Stimulated activated CD4-positive, alpha-beta T cell treated with anti-CD3 and anti-CD28 coated beads, Interleukin-1b, Interleukin-23, amount 100 ng/mL, for 4 hours (primary cell): ENCODE measurements at regions not wholly inside any gene's neighbourhood (a gene's known extent, or its start where the extent isn't known, plus 50 kb on each side); places are given as distances from the start of the nearest gene placed in this dataset.
"Not testable (repeated sequence)": the region's sequence is repeated elsewhere in the genome, so short reads cannot be mapped to it uniquely, and the experiment has no call there.

Experiments used
- DNase-seq, 2 donors: peaks; one replicate each; pipeline ENCODE4 v3.0.0-alpha.2; 2020; ENCODE audit warnings: low read depth in 2 of 2

DNA sequence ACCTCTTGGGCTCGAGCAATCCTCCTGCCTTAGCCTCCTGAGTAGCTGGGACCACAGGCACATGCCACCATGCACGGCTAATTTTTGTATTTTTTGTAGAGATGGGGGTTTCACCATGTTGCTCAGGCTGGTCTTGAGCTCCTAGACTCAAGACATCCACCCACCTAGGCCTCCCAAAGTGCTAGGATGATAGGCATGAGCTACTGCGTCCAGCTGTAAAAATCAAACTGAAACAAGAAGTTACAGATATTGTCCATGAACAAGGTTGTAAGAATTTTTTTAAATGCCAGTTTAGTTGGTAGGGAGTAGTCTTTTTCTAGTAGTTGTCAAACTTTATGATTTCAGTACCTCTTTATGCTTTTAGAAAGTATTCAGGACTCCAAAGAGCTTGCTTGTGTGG is 424.4 kb upstream of the PMFBP1 start:
- DNase-seq, result no peak

DNA sequence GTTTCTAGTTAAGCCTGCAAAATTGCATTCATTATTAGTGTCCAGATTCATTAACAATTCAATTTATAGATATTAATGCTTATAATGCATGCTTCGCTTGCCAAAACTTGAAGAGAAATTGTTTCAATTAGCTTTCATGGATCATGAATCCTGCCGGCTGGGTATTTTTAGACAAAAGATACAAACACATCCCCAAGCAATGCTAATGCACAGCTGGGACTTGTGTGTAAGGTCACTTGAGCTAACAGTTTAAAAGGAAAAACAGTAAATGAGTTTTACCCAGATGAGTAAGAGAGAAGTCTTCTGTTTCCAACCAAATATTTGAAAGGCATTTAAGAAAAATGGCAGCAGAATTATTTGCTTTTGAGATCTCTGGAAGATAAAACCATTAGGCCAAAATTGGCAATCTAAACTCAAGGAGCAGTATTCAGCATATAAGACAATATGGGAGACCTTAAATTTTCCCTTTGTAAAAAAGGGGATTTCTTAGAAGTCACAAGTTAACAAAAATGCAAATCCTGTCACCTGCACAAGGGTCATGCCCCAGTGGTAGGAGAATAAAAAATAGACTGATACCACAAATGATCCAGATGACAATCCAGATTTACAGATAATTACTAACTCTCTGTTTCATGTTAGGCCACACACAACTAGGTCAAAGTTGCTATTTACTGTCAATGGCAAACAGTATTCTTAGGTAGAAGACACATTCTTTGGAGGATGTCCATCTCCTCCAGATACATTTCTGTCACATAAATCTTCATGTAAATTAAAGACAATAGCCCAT is 418.4 kb upstream of the PMFBP1 start:
- no peak for DNase-seq

DNA sequence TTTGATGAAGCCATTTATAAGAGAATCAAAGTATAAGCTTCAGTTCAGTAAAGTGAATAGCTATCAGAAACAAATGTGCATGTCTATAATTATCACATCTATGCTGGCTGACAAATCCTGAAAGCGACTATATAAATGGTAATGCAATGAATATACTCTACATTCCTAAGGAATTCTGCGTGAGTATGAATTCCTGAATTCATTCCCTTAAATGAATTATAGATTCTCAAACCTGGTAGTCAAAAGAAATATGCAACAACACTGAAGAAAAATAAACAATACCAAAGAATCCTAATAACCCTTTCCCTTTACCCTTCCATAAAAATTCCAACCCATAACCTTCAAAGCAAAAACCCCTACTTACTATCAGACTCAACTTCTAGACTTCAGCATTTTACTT is 416.6 kb upstream of the PMFBP1 start:
- no peak for DNase-seq

- not testable (repeated sequence) for DNase-seq
Observed at GRCh38 chr16:72578061-72578460, 406.1 kb upstream of the PMFBP1 start.

DNA sequence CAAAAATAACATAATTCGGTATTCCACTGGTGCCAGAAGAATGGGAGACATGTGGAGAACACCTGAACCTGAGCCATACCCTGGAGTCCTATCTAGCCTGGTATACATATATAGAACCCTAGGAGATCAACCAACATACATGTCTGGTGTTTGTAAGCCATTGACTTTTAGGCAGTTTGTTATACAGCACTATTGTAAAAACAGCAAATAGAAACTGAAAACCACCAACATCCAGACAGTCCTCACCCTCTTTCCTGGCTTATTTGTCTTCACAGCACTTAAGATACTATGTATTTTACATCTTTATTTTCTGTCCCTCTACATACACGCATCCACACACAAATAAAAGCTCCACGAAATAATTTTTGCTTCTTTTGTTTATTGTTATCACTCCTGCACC is 404.2 kb upstream of the PMFBP1 start:
- no peak for DNase-seq

GRCh38 chr16:72569677-72570076 is 397.7 kb upstream of the PMFBP1 start:
- DNase-seq, result no peak

- no peak for DNase-seq
Observed at GRCh38 chr16:72568502-72568901, 396.5 kb upstream of the PMFBP1 start.

- no peak for DNase-seq
Observed at GRCh38 chr16:72566174-72566573, 394.2 kb upstream of the PMFBP1 start.

GRCh38 chr16:72565106-72565505 is 393.2 kb upstream of the PMFBP1 start:
- no peak for DNase-seq

DNA sequence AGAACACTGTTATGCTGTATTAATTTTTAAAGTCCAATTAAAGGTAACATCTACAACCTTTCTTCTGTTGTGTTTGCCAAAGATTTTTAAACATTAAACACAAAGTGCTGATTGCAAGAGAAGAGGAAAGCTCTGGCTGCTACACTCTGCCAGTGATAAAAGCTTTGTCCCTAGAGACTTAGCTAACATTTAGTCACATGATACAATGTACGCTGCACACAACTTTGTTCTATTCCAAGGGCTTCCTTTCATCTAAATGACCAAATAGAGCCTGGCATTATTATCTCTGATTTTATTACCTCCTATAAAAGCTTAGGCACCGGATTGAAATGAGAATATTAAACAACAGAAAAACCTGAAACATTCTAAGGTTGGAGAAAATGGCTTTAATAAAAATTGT is 388.7 kb upstream of the PMFBP1 start:
- DNase-seq, result no peak

- no peak for DNase-seq
Observed at GRCh38 chr16:72558501-72558900, 386.5 kb upstream of the PMFBP1 start.

- no peak for DNase-seq
Observed at GRCh38 chr16:72554935-72555334, 383.0 kb upstream of the PMFBP1 start.

DNA sequence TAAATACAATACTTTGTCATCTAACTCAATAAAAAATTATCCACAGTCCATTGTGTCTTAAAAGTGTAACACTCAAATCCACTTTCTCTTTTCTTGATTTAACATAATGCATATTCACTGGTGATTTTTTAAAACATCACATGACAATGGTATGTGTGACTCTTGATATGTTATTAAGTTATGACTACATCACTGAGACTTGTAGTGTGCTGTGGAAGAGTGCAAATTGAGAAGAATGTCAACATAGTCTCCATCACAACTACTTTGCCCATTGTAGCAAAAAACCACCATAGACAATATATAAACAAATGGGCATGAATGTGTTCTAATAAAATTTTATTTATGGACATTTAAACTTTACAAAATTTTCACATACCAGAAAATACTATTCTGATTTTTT is 380.7 kb upstream of the PMFBP1 start:
- no peak for DNase-seq

- no peak for DNase-seq
Observed at GRCh38 chr16:72551649-72552048, 379.7 kb upstream of the PMFBP1 start.

DNA sequence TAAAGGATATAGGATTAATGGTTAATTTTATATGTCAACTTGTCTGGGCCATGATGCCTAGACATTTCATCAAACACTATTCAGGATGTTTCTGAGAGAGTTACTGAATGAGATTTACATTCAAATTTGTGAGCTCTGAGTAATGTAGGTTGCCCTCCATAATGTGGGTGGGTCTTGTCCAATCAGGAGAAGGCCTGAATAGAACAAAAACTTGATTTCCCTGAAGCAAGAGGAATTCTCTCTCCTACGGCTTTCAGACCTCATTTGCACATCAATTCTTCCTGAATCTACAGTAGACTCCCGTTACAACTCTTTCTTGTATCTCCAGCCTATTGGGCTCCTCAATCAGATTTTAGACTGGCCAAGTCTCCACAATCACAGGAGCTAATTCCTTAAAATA is 377.9 kb upstream of the PMFBP1 start:
- no peak for DNase-seq

DNA sequence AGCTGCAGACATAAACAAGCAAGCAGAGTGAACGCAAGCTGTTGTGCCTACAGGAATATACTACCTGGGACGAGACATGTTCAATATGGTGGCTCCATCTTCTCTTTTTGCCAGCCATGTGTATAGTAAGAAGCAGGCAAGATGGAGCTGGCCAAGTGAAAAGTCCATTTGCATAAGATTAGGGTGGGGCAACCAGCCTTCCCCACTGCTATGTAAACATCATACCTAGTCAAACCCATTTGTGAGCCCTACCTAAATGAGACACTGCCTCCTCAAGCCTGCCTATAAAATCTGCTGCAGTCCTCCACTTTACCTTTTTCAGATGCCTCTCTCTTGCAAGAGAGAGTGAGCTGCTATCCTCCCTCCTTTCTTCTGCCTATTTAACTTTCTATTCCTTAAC is 370.1 kb upstream of the PMFBP1 start:
- DNase-seq, result no peak

- no peak for DNase-seq
Observed at GRCh38 chr16:72537664-72538063, 365.7 kb upstream of the PMFBP1 start.

- no peak for DNase-seq
Observed at GRCh38 chr16:72536723-72537435, 364.9 kb upstream of the PMFBP1 start.

GRCh38 chr16:72532906-72533410 is 361.0 kb upstream of the PMFBP1 start:
- no peak for DNase-seq

GRCh38 chr16:72530434-72530833 is 358.5 kb upstream of the PMFBP1 start:
- DNase-seq, result no peak

DNA sequence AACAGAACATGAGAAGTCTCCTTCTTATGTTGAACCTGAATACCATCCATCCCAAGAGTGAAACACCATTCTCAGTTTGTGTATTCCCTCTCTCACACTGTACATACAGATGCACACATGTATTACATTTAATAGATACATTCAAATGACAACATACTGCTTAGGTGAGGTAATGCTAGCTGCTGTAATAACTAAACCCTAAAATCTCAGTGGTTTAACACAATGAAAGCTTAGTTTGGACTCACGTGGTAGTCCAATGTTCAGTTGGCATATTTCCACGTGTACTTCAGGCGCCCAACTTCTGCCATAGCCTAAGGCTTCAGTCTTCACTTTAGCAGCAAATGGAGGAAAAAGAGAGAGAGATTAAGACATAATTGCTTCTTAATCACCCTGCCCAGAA is 351.1 kb upstream of the PMFBP1 start:
- DNase-seq, result no peak

GRCh38 chr16:72517154-72517553 is 345.2 kb upstream of the PMFBP1 start:
- DNase-seq, result no peak

GRCh38 chr16:72511171-72511570 is 339.2 kb upstream of the PMFBP1 start:
- DNase-seq, result no peak
